H1 (cell line): ENCODE measurements at regions not wholly inside any gene's neighbourhood (a gene's known extent, or its start where the extent isn't known, plus 50 kb on each side); places are given as distances from the start of the nearest gene placed in this dataset.

Experiments
- E2F6 ChIP-seq: IDR thresholded peaks from 2 replicates; pipeline ENCODE4 v1.6.1; 2012; ENCODE audit warnings: inconsistent platforms
- EZH2 ChIP-seq: fragments of 200-600 bp; sonication (generic); IDR thresholded peaks from 2 replicates; pipeline ENCODE4 v1.7.1; 2012; ENCODE audit warnings: low read depth, mild to moderate bottlenecking, moderate library complexity, low read length, inconsistent platforms; ENCODE audit not compliant: severe bottlenecking
- GABPA ChIP-seq: IDR thresholded peaks from 2 replicates; pipeline ENCODE4 v1.6.1; 2011; ENCODE audit warnings: mild to moderate bottlenecking, low read length, moderate library complexity, borderline replicate concordance; ENCODE audit not compliant: insufficient read depth
- POLR2AphosphoS5 ChIP-seq: IDR thresholded peaks from 2 replicates; pipeline ENCODE4 v1.6.1; 2011; ENCODE audit warnings: low read depth, low read length
- RNF2 ChIP-seq: fragments of 200-900, 300-1000 bp; sonication (generic); IDR thresholded peaks from 2 replicates; pipeline ENCODE4 v1.7.1; 2016; ENCODE audit warnings: borderline replicate concordance, low read depth, mild to moderate bottlenecking, antibody characterized with exemption, low read length; ENCODE audit not compliant: poor library complexity, severe bottlenecking; ENCODE audit errors: missing control alignments
- SP1 ChIP-seq: IDR thresholded peaks from 2 replicates; pipeline ENCODE4 v1.6.1; 2011; ENCODE audit warnings: low read depth, low read length
- TAF7 ChIP-seq: optimal IDR thresholded peaks from 2 replicates; pipeline ENCODE3; 2011; ENCODE audit warnings: low read depth, mild to moderate bottlenecking, inconsistent platforms, low read length, moderate library complexity, borderline replicate concordance
- TCF12 ChIP-seq: IDR thresholded peaks from 2 replicates; pipeline ENCODE4 v1.6.1; 2011; ENCODE audit warnings: low read depth, mild to moderate bottlenecking, low read length
- YY1 ChIP-seq: IDR thresholded peaks from 2 replicates; pipeline ENCODE4 v1.6.1; 2011; ENCODE audit warnings: low read depth, mild to moderate bottlenecking, low read length
- ZNF274 ChIP-seq: IDR thresholded peaks from 2 replicates; pipeline ENCODE4 v1.7.0; 2012; ENCODE audit warnings: low read length, borderline replicate concordance; ENCODE audit errors: extremely low read depth
- TF ChIP-seq, protein P1 (sequence below), 3 experiments: IDR thresholded peaks; 1 replicate in 2 of 3; 2 replicates in 1 of 3; pipeline versions ENCODE4 v1.5.1 to v1.6.1; 2011; ENCODE audit warnings: low read length in 3 of 3, mild to moderate bottlenecking in 3 of 3, inconsistent platforms in 2 of 3, low read depth in 1 of 3, moderate library complexity in 1 of 3; ENCODE audit not compliant: insufficient read depth in 1 of 3; ENCODE audit errors: control extremely low read depth in 1 of 3

GRCh38 chr4:107243141-107243781 lies 207.1 kb upstream of the DKK2 start:
- TF ChIP-seq, protein P1, sequence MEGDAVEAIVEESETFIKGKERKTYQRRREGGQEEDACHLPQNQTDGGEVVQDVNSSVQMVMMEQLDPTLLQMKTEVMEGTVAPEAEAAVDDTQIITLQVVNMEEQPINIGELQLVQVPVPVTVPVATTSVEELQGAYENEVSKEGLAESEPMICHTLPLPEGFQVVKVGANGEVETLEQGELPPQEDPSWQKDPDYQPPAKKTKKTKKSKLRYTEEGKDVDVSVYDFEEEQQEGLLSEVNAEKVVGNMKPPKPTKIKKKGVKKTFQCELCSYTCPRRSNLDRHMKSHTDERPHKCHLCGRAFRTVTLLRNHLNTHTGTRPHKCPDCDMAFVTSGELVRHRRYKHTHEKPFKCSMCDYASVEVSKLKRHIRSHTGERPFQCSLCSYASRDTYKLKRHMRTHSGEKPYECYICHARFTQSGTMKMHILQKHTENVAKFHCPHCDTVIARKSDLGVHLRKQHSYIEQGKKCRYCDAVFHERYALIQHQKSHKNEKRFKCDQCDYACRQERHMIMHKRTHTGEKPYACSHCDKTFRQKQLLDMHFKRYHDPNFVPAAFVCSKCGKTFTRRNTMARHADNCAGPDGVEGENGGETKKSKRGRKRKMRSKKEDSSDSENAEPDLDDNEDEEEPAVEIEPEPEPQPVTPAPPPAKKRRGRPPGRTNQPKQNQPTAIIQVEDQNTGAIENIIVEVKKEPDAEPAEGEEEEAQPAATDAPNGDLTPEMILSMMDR (IDR thresholded peaks at IDR 0.05; ENCODE audit: control extremely low read depth in 1 of 3, insufficient read depth in 1 of 3, low read depth in 1 of 3, low read length in 3 of 3): no peak
- TF ChIP-seq TCF12 (no peak), RNF2 (no peak), POLR2AphosphoS5 (no peak), ZNF274 (no peak), GABPA (no peak), TAF7 (no peak), SP1 (no peak), YY1 (no peak), EZH2 (no peak), E2F6 (no peak)
